GM13977 (cell line): ENCODE measurements at regions not wholly inside any gene's neighbourhood (a gene's known extent, or its start where the extent isn't known, plus 50 kb on each side); places are given as distances from the start of the nearest gene placed in this dataset.

Experiments used
- DNase-seq: peaks from one replicate; pipeline ENCODE4 v3.0.0; 2012; ENCODE audit warnings: low spot score
- in situ Hi-C: fragments of 300-500 bp; cut with MboI; formaldehyde crosslinking; loops from one replicate; pipeline ENCODE4 v1.12.0; 2022; ENCODE audit warnings: low sequenced_read_pairs, low pct_unique_long_range_greater_than_20kb, mixed read lengths, inconsistent platforms; ENCODE audit not compliant: unreplicated experiment
- TF ChIP-seq, protein P1 (sequence below): IDR thresholded peaks from 2 replicates; pipeline ENCODE4 v1.5.1; 2012; ENCODE audit warnings: mild to moderate bottlenecking, control low read depth; ENCODE audit not compliant: insufficient read depth; ENCODE audit errors: extremely low read depth, missing control alignments

- DNase-seq: no peak
- in situ Hi-C loops: loop anchor here (25.0 kb wide), 2 partner anchors 672 to 872 kb away; no protein-coding TSS in a partner anchor
- TF ChIP-seq, protein P1, sequence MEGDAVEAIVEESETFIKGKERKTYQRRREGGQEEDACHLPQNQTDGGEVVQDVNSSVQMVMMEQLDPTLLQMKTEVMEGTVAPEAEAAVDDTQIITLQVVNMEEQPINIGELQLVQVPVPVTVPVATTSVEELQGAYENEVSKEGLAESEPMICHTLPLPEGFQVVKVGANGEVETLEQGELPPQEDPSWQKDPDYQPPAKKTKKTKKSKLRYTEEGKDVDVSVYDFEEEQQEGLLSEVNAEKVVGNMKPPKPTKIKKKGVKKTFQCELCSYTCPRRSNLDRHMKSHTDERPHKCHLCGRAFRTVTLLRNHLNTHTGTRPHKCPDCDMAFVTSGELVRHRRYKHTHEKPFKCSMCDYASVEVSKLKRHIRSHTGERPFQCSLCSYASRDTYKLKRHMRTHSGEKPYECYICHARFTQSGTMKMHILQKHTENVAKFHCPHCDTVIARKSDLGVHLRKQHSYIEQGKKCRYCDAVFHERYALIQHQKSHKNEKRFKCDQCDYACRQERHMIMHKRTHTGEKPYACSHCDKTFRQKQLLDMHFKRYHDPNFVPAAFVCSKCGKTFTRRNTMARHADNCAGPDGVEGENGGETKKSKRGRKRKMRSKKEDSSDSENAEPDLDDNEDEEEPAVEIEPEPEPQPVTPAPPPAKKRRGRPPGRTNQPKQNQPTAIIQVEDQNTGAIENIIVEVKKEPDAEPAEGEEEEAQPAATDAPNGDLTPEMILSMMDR: no peak
Observed at GRCh38 chr9:87309236-87309635, 188.4 kb upstream of the DAPK1 start.

GRCh38 chr9:87310827-87311523 is 186.7 kb upstream of the DAPK1 start:
- TF ChIP-seq, protein P1: no peak
- in situ Hi-C loops: loop anchor here (25.0 kb wide), 2 partner anchors 674 to 874 kb away; no protein-coding TSS in a partner anchor
- no peak for DNase-seq

GRCh38 chr9:87319656-87320055 is 178.0 kb upstream of the DAPK1 start:
- in situ Hi-C loops: loop anchor here (10.0 to 25.0 kb wide), 3 partner anchors 345 to 882 kb away; no protein-coding TSS in a partner anchor
- DNase-seq: no peak
- TF ChIP-seq, protein P1: no peak

- TF ChIP-seq, protein P1: no peak
- DNase-seq: no peak
- in situ Hi-C loops: loop anchor here (10.0 to 25.0 kb wide), 3 partner anchors 344 to 883 kb away; no protein-coding TSS in a partner anchor
Observed at GRCh38 chr9:87320146-87320884, 177.4 kb upstream of the DAPK1 start.

- TF ChIP-seq, protein P1: no peak
- no peak for DNase-seq
- in situ Hi-C loops: loop anchor here (10.0 to 25.0 kb wide), 3 partner anchors 342 to 886 kb away; no protein-coding TSS in a partner anchor
Observed at GRCh38 chr9:87322840-87323635, 174.6 kb upstream of the DAPK1 start.

DNA sequence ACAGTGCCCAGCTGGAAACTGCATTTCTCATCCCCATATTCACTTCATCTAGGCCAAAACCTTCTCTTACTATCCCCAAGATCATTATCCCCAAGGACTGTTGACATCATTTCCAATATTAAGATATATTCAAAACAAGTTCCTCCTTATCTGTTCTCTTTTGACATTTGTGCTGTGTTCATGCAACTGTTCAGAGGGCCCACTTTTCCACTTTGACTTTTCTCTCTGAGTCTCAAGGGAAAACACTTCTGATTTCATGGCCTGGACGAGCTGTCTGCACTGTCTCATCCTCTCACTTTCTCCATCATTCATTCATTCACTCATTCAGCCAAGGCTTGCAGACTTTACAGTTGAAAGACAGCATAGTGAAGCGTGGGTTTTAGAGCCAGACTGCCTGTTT is 173.7 kb upstream of the DAPK1 start:
- in situ Hi-C loops: loop anchor here (10.0 to 25.0 kb wide), 3 partner anchors 341 to 887 kb away; no protein-coding TSS in a partner anchor
- DNase-seq: no peak
- TF ChIP-seq, protein P1: no peak
